Left cardiac atrium (tissue), 4 donors: ENCODE measurements at regions not wholly inside any gene's neighbourhood (a gene's known extent, or its start where the extent isn't known, plus 50 kb on each side); places are given as distances from the start of the nearest gene placed in this dataset.
"Not testable (repeated sequence)": the region's sequence is repeated elsewhere in the genome, so short reads cannot be mapped to it uniquely, and the experiment has no call there.

Source experiments
- ATAC-seq, 2 donors: fragments of 200-7000 bp; cut with Tn5 transposase; one replicate each; pipeline ENCODE4 v1.9.1; 2020; ENCODE audit warnings: mild to moderate bottlenecking in 2 of 2, moderate library complexity in 2 of 2
- DNase-seq: peaks from one replicate; pipeline ENCODE4 v3.0.0-alpha.2; 2020
- intact Hi-C, 2 donors: fragments of 100-400 bp; cut with DNase I; formaldehyde crosslinking; loops; one replicate each; pipeline versions ENCODE4 v1.14.1 to v1.15.1; 2022 to 2023
- donor health status: DM: no; HTN: yes; CAD: no.
- donor health status: DM: no; HTN: yes; CAD: no; lungs with severe emphysema.
- donor health status: DM: yes; HTN: yes; CAD: no.
- donor health status: Dilated cardiomyopathy.

- intact Hi-C loops, result no loop called here
- DNase-seq, result no peak
- no peak for ATAC-seq
Observed at GRCh38 chr7:115799430-115799829, 231.1 kb downstream of the TFEC start.

GRCh38 chr7:115793958-115794702, 236.4 kb downstream of the TFEC start:
- intact Hi-C loops, result no loop called here
- ATAC-seq (no peak), DNase-seq (no peak)

- intact Hi-C loops, result no loop called here
- DNase-seq (no peak), ATAC-seq (peak in 1 of 2 donors; percentile 27)
Observed at GRCh38 chr7:115789901-115790300, 240.7 kb downstream of the TFEC start.

GRCh38 chr7:115789473-115789872, 241.1 kb downstream of the TFEC start:
- DNase-seq, ATAC-seq, intact Hi-C loops: not testable (repeated sequence)

- intact Hi-C loops, result no loop called here
- no peak for ATAC-seq
- no peak for DNase-seq
Observed at GRCh38 chr7:115782696-115783490, 247.7 kb downstream of the TFEC start.

DNA sequence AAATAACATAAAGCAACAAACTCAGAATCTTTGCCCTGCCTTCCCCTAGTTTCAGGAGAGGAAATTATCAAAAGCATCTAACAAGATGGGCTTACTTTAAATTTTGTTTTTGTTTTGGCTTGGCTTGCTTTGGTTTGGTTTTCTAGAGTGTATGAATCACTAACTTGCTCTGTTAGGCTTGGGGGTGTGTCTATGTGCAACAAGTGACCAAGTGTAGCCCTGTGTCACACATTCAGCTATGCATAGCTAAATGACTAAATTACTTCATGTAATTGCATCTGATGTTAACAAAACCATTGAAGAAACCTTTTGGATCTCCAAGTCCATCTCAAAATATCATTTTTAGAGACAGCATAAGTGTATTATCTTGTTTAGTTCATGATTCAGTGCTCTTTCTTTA, 251.0 kb downstream of the TFEC start:
- intact Hi-C loops, result no loop called here
- no peak for ATAC-seq

DNA sequence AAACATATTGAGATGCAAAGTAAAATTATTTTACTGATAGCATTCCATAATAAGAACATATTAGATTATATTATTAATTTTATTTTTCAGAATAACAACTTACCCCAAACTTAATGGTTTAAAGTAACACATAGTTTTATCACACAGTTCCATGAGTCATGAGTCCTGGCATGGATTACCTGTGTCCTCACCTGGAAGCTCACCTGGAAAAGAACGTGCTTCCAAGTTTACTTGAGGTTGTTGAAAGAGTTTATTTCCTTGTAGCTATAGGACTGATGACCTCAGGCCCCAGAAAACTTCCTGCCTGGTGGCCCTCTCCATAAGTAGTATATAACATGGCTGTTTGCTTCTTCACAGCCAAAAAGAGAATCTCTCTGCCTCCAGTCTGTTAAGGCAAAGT, 254.6 kb downstream of the TFEC start:
- ATAC-seq (no peak), DNase-seq (no peak)
- intact Hi-C loops, result no loop called here

More for the DNA sequence above, 251.0 kb downstream of the TFEC start:
- DNase-seq, result no peak

DNA sequence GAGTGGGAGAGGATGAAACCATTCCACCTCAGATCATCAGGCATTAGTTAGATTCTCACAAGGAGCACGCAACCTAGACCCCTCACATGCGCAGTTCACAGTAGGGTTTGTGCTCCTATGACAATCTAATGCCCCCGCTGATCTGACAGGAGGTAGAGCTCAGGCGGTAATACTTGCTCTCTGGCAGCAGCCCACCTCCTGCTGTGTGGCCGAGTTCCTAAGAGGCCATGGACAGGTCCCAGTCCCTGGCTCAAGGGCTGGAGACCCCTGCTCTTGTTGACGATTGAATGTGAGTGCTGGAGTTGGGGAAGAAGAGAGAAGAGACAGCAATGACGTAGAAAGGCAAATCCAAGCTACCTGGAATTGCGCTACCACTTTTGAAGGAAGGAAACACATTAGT, 267.2 kb downstream of the TFEC start:
- intact Hi-C loops, result no loop called here
- DNase-seq (no peak), ATAC-seq (no peak)

GRCh38 chr7:115758025-115758424, 272.5 kb downstream of the TFEC start:
- intact Hi-C loops, result no loop called here
- ATAC-seq (no peak), DNase-seq (no peak)

DNA sequence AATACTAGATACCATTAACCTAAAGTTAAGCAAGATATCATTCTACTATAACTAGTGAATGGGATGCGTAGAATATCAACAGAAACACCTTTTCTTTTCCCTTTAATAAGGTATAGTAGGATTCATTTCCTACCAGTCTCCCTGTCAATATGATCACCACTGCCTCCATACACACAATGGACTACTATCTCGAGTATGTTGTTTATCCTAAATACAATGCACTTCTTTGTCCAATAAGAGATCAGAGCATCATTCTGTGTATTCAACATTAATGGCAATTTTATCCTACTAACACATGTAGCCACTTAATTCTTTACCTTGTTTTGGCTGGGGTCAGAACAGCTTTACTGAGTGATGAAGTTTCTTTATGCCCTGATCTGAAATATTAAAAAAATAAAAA, 276.3 kb downstream of the TFEC start:
- intact Hi-C loops, result no loop called here
- no peak for DNase-seq
- ATAC-seq, result no peak

DNA sequence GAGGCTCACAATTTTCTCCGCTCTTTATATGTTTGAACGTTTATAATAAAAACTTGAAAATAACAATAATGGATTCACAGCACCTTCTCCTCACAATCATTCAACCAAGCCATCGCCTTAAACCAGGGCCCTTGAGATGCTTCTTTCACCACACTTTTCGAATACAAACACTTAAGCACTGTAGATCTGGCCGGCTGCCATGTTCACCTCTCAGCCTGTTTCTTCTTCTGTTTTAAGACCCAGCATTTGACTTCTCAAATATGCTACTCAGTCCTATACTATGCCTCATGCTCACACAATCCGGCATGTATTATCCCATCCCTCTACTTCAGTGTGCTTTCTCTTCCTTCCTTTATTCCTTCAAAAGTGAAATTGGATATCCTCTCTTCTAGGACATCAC, 280.6 kb downstream of the TFEC start:
- intact Hi-C loops, result no loop called here
- DNase-seq (no peak), ATAC-seq (no peak)

DNA sequence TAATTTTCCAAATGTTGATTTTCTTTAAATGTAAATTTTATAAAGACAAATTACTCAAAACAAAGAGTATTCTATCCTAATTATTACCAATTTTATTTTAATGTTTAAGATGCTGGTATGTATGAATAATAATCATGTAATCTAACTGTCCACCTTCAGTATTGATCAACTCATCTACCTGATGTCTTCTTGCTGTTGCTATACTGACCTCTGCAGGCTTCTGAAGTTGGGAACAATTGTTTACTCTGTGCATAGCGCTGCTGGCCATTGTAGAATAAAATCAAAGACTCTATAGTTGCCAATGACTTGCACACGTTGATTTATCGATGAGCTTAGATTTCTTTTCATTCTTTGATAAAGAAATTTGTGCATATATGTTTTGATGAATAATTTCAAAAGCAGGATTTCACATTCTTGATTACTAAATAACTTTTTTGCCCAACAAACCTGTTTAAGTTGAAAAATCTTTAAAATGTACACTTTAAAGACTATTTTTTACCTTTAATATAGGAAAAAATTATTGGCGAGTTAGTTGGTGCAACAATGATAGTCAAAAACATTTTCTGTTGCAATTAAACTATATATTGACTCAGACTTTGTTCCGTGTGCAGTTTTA, 282.3 kb downstream of the TFEC start:
- DNase-seq (no peak), ATAC-seq (no peak)

DNA sequence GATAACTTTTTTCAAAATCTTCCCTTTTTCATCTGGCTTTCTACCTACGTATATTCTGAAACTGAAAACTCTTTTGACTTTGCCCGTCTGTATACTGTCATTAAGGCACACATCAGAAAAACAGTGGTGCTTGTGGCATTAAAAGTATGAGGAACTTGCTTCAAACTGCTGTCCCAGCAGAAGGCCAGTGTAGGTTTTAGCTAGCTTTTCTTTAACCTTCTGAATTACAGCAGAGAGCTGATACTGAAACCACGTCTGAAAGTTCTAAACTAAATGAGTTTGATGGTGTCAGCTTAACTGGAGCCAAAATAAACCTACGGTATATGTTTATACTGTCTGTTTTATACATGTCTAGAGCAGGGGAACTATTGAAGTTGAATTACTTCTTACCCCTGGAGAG, 283.4 kb downstream of the TFEC start:
- ATAC-seq, result no peak
- intact Hi-C loops, result no loop called here
- no peak for DNase-seq

More for the DNA sequence above, 282.3 kb downstream of the TFEC start:
- intact Hi-C loops, result no loop called here

GRCh38 chr7:115740043-115740442, 290.5 kb downstream of the TFEC start:
- intact Hi-C loops, result no loop called here
- no peak for ATAC-seq
- no peak for DNase-seq

DNA sequence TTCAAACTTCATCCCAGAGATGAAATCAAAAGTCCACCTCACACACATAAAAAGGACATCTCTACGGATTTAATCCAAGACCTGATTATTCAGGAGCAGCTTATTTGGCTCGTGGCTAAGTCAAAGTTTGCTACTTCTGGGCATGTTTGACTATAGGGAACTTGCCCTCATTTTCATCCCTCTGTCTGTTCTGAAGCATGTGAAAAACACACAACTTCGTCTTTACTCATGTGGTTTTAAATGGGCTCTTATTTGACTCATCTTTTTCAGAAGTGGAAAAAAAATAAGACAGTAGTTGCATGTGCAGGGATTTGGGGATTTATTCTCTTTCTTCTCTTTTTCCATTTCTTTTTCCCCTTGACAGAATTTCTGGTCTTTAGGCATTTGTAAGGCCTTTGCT, 295.9 kb downstream of the TFEC start:
- intact Hi-C loops, result no loop called here
- ATAC-seq (no peak), DNase-seq (no peak)

GRCh38 chr7:115731796-115732471, 298.6 kb downstream of the TFEC start:
- intact Hi-C loops, result no loop called here
- DNase-seq (no peak), ATAC-seq (peak; percentile 74 to 87)

DNA sequence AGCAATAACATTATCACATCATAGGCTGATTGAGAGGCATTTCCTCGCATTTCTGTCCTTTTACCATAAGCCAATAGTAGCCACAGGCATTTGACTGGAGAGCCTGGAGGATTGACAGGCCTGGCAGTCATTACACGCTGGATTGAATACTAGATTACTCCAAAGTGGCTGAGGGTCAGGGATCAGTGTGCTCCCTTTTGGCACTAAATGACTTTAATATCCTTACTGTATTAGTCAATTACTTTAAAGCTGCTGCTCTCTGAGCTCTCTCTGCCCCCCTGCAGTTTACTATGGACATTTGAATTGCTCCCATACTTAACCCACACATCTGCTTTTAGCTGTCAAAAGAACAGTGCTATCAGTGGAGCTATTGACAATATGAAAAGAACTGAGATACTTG, 302.0 kb downstream of the TFEC start:
- ATAC-seq, result no peak
- DNase-seq, result no peak
- intact Hi-C loops, result no loop called here

- ATAC-seq (no peak), DNase-seq (no peak)
- intact Hi-C loops, result no loop called here
Observed at GRCh38 chr7:115724400-115725056, 306.0 kb downstream of the TFEC start.

GRCh38 chr7:115722302-115722977, 308.1 kb downstream of the TFEC start:
- DNase-seq (no peak), ATAC-seq (no peak)
- intact Hi-C loops, result no loop called here
